ENCODE measurements at regions not wholly inside any gene's neighbourhood (a gene's known extent, or its start where the extent isn't known, plus 50 kb on each side); places are given as distances from the start of the nearest gene placed in this dataset.
"Not testable (repeated sequence)": the region's sequence is repeated elsewhere in the genome, so short reads cannot be mapped to it uniquely, and the experiment has no call there.

DNA sequence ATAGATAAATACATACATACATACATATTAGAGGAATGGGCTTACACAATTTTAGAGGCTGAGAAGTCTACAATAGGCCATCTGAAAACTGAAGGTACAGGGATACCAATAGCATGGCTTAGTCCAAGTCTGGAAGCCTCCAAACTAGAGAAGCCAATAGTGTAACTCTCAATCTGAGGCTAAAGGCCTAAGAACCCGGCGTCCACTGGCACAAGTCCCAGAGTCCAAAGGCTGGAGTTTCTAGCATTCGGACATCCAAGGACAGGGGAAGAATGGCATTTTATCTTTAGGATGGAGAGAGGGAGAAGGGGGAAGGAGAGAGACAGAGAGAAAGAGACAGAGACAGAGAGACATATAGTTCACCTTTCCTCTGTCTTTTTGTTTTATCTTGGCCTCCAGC, 63.7 kb upstream of the SYT4 start:
- DNase-seq (ENCODE audit: low read depth in 2 of 3, low spot score in 2 of 3) = no peak

DNA sequence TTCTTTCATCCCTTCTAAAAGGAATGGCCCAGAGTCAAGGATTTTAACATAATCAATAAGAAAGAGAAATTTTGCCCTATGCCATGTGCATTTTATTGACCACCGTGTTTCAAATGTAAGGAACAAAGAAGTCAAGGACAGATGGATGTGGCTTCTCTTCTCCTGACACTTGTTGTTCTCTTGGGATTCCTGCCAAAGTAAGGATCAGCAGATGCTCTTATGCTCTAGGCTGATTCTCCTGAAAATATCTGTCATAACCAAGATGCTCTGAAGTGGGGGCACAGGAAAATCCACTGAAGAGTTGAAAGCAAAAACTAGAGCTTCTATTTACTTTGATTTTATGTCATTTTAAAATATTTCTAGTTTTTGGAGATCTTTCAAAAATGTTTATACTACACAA, 72.9 kb upstream of the SYT4 start:
- no peak for DNase-seq (ENCODE audit: low read depth in 2 of 3, low spot score in 2 of 3)

DNA sequence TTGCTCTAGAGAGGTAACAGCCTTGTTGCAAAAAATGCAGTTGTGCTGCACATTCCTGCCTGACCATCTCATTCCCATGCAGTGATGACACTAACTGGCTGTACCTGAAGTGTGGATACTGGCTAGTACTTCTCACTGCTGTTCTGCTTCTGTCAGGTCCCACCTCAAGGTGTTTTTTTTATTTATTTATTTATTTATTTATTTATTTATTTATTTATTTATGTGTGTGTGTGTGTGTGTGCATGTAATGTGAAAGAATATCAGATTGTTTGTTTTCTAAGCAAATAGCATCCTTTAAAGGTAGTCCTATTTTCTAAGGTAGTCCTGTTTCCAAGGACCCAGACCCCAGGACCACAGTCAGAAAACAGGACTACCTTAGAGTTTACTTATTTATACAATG, 87.2 kb upstream of the SYT4 start:
- DNase-seq (ENCODE audit: low read depth in 2 of 3, low spot score in 2 of 3) = no peak

DNA sequence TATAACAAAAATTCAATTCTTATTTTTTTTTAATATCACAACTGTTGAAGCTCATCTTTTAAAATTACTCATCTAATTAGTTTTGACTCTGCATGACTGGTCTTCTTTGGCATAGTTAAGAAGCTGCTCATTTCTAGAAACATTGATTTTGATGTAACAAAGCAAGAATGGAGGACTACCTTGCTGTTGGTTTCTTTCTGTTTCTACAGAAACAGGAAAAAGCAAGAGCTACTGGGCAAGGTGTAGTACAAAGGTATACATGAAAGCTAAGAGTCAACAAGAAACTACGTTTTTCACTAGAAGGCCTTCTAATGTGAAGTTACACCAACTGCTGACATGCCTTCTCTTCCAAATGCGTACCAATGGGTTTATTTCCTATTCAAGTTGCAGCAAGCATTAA, 90.6 kb upstream of the SYT4 start:
- DNase-seq (ENCODE audit: low read depth in 2 of 3, low spot score in 2 of 3) = no peak

DNA sequence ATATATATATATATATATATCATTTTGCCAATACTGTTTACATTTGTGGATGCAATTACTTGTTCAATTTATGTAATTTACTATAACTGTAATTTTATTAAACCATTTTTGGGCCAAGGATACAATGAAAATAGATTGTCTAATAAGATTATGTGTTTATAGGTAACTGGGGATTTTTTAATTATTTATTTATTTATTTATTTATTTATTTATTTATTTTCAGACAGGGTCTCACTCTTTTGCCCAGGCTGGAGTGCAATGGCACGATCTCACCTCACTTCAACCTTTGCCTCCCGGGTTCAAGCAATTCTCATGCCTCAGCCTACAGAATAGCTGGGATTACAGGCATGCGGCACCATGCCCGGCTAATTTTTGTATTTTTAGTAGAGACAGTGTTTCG, 92.0 kb upstream of the SYT4 start:
- not testable (repeated sequence) for DNase-seq (ENCODE audit: low read depth in 2 of 3, low spot score in 2 of 3)

DNA sequence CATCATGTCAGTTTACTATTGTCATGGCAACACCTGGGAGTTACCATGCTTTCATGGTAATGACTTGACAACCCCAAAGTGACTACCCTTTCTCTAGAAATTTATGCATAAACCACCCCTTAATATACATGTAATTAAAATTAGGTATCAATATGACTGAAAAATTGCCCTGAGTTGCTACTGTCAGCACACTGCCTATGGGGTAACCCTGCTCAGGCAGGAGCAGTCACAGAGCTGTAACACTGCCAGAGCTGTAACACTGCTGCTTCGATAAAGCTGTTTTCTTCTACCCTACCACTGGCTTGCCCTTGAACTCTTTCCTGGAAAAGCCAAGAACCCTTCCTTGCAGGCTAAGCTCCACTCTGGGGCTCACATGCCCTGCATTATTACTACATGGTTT, 95.5 kb upstream of the SYT4 start:
- no peak for DNase-seq (ENCODE audit: low read depth in 2 of 3, low spot score in 2 of 3)

DNA sequence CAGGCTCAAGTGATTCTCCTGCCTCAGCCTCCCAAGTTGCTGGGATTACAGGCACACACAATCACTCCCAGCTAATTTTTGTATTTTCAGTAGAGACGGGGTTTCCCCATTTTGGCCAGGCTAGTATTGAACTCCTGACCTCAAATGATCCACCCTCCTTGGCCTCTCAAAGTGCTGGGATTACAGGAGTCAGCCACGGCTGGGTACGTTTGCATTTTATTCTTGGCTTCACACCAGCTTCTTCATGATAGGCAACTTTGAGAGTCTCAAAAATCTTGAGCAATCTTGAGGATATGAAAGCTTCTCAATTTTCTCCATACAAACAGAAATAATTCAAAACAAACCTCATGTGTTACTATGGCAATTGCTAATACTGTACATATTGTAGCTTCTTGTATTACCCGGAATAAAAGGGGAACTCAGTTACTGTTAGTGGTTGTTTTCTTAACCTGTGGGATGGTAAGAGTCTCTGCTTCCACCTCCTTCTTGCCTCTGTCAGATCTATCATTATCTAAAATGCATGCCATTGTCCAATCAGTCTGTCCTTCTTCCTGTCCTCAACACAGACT, 102.9 kb upstream of the SYT4 start:
- DNase-seq (ENCODE audit: low read depth in 2 of 3, low spot score in 2 of 3) = no peak

DNA sequence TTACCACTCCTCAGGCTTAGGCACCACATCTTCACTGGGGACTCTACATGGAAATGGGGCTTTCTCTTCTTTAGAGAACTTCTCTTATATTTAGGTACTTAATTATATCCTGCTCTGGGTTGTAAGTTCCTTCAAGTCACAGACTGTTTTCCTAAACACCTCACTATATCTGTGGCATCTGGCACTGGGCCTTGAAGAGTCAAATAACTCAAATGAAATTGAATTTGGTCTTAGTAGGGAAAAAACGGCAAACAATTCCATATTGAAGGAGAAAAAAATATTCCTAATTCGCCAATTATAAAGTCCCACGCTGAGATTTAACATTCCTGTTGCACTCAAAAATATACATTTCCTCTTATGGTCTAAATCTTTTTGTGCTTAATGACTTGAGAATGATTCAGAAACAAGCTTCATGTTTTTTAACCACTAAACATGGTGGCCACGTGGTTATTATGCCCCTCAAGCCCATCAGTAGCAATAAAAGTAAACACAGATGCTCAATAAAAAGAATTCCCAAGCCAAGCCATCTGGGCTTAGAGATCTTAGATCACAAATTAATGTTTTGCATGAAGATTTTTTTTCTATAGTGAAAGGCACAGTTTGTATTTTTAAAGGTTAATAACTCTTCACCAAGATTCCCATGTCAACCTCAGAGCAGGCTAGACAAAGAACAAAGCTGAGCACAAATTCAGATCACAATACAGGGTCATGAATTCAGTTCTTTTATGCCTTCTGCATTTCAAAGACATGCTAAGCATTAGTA, 105.5 kb upstream of the SYT4 start:
- no peak for DNase-seq (ENCODE audit: low read depth in 2 of 3, low spot score in 2 of 3)

DNA sequence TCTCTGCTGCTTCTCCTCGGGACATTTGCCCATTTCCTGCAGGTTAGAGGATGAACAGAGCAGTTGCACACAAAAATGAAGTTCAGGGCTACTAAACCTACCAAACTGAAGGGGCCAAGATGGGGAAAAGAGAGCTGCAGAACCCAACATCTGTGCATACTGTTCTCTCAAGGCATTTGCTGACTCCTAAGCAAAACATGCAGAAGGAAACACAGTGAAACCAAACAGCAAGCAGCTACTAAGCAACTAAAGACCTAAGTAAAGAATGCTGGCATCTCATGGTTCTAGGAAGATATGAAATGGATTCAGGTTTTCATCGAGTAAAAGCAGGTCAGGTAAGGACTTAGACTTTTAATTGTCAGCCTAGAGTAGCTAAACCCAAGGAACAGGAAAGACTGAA, 111.9 kb upstream of the SYT4 start:
- no peak for DNase-seq (ENCODE audit: low read depth in 2 of 3, low spot score in 2 of 3)

DNA sequence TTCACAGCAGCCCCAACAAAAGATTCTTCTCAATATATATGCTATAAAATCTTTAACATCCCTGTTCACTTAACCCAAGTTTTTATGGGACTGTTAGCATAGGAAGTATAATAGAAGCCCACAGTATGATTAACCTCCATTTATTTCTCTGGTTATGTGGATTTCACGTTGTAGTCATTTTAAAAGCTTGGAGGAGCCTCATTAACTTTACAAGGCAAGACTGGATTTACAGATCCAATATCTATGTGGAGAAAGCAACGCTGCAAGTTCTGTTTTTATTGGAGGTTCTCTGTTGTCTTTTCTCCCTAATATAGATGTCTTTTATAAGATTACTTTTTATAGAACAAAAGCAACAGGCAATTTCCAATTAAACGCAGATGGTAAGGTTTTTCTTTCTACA, 114.9 kb upstream of the SYT4 start:
- no peak for DNase-seq (ENCODE audit: low read depth in 2 of 3, low spot score in 2 of 3)

DNA sequence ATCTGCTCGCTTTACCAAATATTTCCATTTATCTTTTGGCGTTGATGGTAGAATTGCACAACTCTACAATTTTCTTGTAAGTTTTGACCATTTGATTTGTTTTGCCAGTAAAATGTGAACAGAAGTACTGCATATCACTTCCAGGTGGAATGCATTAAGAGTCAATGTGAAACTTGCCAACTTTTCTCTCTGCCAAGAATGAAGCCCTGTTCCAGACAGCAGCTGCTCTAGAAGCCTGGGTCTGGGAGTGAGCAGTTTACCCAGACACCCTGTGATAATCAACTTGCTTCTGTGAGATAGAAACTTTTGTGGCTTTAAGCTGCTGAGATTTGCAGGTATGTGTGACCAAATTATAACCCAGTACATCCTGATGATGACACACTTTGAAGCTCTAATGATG, 115.9 kb upstream of the SYT4 start:
- DNase-seq (ENCODE audit: low read depth in 2 of 3, low spot score in 2 of 3) = no peak

DNA sequence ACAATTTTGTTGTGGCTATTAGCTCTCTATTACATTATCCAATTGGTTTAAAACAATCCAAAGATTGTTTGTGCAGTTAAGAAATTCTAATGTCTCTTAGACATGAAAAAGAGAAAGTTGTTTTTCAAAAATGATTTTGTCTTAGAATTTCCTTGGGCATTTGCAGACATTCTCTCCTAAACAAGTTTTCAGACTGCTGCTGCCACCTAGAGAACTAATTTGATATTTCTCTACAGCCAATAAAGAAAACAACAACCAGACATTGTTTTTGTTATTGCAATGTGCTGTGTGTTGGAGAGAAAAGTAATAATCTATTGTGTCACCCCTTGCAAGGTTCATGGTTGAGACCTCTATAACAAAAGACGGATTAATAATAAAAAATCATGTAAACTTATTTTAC, 119.0 kb upstream of the SYT4 start:
- DNase-seq (ENCODE audit: low read depth in 2 of 3, low spot score in 2 of 3) = peak in 1 of 3 donors; percentile 0

DNA sequence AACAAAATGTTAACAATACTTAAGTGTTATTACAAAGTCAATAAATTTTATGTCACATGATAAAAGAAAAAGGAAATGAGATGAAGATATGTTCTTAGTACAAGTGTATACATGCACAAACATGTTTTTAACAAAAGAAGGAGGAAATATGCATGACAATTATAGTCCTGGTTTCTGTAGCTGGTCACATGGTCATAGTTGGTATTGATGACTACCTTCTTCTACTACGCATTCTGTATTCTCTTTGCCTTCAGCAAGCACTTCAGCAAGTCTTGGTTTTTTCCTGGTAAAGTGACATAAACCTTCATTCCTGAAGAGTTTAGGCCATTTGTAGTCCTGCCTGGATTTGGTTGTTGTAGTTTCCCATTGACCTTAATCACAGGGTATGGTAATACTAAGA, 121.3 kb upstream of the SYT4 start:
- DNase-seq (ENCODE audit: low read depth in 2 of 3, low spot score in 2 of 3) = no peak

DNA sequence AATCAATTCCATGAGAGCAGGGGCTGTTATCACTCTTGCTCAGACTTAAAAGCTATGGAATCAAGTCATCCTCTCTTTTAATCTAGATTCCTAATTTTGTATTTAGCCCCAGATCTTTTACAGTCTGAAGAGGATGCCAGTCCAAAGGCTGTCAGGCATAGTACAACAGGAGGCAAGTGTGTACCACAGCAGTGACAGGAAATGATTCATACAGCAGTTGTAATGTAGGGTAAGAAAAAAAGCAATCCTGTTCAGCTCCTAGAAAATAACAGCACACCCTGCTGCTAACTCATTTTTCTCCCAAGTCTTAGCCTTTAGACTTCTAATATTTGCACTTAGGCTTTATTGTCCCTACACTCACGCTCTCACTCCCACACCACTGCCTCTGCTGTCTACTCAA, 127.8 kb upstream of the SYT4 start:
- DNase-seq (ENCODE audit: low read depth in 2 of 3, low spot score in 2 of 3) = no peak

DNA sequence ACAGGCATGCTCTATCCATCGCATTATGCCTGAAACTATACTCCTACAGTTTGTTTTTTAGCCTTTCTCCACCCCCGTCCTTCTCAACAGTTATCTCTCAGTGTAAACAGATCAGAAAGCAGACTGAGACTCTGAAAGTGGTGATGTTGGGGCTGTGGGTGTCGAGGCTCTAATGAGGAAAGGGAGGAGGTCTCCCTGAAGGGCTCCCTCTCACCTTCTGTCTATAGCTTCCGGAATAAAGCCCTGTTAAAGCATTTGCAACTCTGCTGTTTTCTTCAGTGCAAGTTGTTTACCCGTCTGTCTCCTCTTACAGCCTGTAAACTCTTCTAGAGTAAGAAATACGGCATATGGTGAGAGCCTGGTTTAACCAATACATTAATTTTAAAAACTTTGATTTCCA, 136.7 kb upstream of the SYT4 start:
- DNase-seq (ENCODE audit: low read depth in 2 of 3, low spot score in 2 of 3) = no peak

DNA sequence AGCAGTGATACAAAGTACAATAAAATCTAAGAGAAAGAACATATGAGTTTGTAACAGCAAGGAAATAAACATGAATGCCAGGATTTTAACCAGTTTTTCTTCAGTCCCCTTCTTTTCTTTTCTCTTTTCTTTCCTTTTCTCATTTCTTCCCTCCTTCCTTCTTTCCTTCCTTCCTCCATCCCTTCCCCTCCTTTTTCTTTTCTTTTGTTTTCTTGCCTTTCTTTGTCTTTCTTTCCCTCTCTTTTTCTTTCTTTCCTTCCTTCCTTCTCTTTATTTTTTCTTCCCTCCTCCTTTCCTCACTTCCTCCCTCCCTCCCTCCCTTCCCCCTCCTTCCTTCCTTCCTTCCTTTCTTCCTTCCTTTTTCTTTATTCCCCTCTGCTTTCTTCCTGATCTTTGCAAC, 142.8 kb upstream of the SYT4 start:
- no peak for DNase-seq (ENCODE audit: low read depth in 2 of 3, low spot score in 2 of 3)

DNA sequence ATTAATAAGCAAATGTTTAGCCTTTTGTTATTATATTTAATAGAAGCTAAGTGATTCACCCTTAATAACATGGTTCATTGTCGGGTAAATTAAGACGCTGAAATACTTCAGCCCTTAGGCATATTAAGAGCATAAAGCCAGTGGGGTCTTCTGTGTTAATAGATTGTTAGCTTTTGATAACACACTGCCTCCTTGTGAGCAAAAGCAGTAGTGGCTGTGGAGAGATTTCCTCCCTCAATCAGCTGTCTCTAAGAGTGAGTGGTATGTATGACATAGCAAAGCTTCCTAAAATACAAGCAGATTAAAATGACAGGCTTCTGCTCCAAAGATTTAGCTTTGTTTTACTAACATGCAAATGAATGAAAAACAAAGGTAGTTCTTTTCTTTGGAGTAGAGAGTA, 143.7 kb upstream of the SYT4 start:
- no peak for DNase-seq (ENCODE audit: low read depth in 2 of 3, low spot score in 2 of 3)

DNA sequence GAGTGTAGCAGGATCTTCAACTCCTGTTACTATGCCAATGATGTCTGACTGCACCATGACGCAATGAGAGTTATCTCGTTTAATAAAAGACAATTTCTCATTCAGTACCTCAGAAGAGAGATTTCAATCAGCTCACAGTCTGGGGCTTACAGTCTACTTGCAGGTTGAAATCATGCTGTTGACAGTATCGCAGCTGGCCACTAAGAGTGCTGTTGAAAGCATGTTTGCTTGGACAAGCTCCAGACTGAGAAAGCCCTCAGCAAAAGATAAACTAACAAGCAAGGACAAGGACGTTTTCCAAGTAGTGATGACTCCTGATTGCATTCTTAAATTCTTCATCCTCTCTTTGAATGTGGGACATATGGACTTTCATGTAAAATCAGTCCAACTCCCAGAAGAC, 145.2 kb upstream of the SYT4 start:
- DNase-seq (ENCODE audit: low read depth in 2 of 3, low spot score in 2 of 3) = no peak

DNA sequence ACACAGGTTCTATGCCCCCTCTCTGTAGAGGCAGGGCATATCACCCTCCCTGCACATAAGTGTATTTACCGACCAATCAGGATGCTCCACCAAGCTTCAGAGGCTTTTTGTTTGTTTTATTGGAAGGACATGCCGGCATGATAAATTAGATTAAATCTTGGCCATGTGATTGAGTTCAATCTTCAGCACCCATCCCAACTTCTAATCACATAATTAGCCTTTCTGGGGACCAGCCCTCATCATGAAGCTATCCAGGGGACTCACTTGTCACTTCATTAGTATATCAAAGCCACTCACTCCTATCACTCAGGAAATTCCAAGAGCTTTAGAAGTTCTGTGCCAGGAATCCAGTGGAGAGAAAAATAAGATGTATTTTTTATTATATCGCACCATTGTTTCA, 158.6 kb upstream of the SYT4 start:
- no peak for DNase-seq (ENCODE audit: low read depth in 2 of 3, low spot score in 2 of 3)

DNA sequence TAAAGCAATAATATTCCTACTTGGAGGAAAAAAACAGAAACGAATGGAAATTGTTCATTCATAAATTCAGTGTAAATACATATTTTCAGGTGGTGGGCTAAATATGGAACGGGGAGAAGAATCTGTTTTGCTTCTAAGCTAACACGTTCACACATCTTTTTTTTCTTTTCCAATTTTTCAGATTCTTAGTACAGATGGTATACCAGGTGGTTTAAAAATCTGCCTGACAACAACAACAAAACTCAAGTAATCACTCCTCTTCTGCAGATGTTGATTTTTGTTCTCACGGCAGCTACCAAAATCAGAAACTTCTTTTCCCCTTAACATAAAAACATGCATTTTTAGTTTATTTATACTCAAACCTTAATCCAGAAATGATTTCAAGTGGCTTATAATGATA, 164.8 kb upstream of the SYT4 start:
- no peak for DNase-seq (ENCODE audit: low read depth in 2 of 3, low spot score in 2 of 3)

DNA sequence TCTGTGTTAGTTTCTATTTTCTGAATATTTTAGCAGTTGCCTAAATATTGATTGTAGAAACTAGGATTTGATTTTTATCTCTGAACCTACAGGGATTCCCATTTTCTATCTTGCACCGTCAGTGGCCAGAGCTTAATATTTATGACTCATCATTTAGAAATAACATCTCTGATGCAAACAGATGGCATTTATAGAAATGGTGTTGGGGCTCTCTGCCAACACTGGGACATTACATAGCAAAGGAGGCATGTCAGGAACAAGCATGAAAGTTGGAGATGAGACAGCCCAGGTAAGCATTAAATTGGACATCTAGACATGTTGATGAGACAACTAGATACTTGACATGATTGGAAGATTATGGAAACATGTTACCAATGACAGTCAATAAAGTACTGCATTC, 165.3 kb upstream of the SYT4 start:
- no peak for DNase-seq (ENCODE audit: low read depth in 2 of 3, low spot score in 2 of 3)

DNA sequence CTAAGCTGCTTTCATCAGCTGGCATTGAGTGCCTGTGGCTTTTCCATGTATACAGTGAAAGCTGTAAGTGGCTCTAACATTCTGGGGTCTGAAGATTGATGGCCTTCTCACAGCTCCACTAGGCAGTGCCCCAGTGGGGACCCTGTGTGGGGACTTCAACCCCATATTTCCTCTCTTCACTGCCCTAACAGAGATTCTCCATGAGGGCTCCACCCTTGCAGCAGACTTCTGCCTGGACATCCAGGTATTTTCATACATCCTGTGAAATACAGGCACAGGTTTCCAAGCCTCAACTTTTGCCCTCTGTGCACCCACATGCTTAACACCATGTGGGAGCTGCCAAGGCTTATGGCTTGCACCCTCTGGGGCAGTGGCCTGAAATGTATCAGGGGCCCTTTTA, 188.2 kb upstream of the SYT4 start:
- no peak for DNase-seq (ENCODE audit: low read depth in 2 of 3, low spot score in 2 of 3)

DNA sequence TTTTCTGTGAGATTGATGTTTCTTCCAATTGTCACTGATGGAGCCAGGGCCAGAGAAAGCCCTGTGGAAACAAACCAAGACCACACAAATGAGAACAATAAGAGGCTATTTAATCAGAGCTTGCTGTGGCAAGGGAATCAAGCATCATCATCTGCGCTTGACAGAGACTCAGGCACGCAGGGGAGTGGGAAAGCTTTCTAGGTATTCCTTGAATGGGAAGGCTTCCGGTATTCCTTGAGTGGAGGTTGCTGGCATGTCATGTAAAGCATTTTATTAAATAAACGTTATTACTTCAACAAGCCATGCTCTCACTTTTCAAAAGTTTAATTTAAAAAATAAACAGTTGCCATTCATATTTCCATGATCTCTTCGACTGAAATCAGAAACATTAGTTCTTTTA, 194.6 kb upstream of the SYT4 start:
- DNase-seq (ENCODE audit: low read depth in 2 of 3, low spot score in 2 of 3) = no peak

Measured in hematopoietic multipotent progenitor cell (in vitro differentiated cells).